Activated CD8-positive, alpha-beta T cell treated with anti-CD3 and anti-CD28 coated beads, Interleukin-2, amount 10 ng/mL, durations not matched to agents 7 days and 5 days (primary cell): ENCODE measurements at regions not wholly inside any gene's neighbourhood (a gene's known extent, or its start where the extent isn't known, plus 50 kb on each side); places are given as distances from the start of the nearest gene placed in this dataset.
"Not testable (repeated sequence)": the region's sequence is repeated elsewhere in the genome, so short reads cannot be mapped to it uniquely, and the experiment has no call there.

Experiments used
- ATAC-seq: fragments of 150-1000 bp; cut with Tn5 transposase; one replicate; pipeline ENCODE4 v1.10.0; 2021; ENCODE audit warnings: moderate library complexity
- CTCF ChIA-PET: fragments of 350-600 bp; sonication (Branson Sonifier 250); formaldehyde crosslinking; loops from one replicate; lab custom pipeline; 2021; ENCODE audit warnings: antibody characterized with exemption; lab: Charles Lee
- POLR2A ChIA-PET: fragments of 350-600 bp; sonication (Branson Sonifier 250); formaldehyde crosslinking; loops from one replicate; lab custom pipeline; 2021; ENCODE audit warnings: antibody characterized with exemption; lab: Charles Lee
- DNase-seq: peaks from one replicate; pipeline ENCODE4 v3.0.0-alpha.2; 2020
- H3K27ac Mint-ChIP-seq: one replicate; pipeline ENCODE4 v1.8.0; 2021; ENCODE audit warnings: mild to moderate bottlenecking, mixed read lengths
- H3K27me3 Mint-ChIP-seq: one replicate; pipeline ENCODE4 v1.8.0; 2021; ENCODE audit warnings: low read depth, mixed read lengths
- H3K36me3 Mint-ChIP-seq: one replicate; pipeline ENCODE4 v1.8.0; 2021; ENCODE audit warnings: low read depth, mixed read lengths
- H3K4me1 Mint-ChIP-seq: one replicate; pipeline ENCODE4 v1.8.0; 2021; ENCODE audit warnings: low read depth, mixed read lengths
- H3K4me3 Mint-ChIP-seq: one replicate; pipeline ENCODE4 v1.8.0; 2021; ENCODE audit warnings: mild to moderate bottlenecking, mixed read lengths
- H3K9me3 Mint-ChIP-seq: one replicate; pipeline ENCODE4 v1.8.0; 2022; ENCODE audit warnings: mixed read lengths; ENCODE audit not compliant: insufficient read depth

DNA sequence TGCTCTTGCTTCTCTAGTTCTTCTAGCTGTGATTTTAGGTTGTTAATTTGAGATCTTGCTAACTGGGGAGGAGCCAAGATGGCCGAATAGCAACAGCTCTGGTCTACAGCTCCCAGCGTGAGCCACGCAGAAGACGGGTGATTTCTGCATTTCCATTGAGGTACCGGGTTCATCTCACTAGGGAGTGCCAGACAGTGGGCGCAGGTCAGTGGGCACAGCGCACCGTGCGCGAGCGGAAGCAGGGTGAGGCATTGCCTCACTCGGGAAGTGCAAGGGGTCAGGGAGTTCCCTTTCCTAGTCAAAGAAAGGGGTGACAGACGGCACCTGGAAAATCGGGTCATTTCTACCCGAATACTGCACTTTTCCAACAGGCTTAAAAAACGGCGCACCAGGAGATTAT is 256.6 kb upstream of the PELI2 start:
- H3K27me3 Mint-ChIP-seq, ATAC-seq, H3K36me3 Mint-ChIP-seq, H3K4me1 Mint-ChIP-seq, POLR2A ChIA-PET, DNase-seq, H3K27ac Mint-ChIP-seq, H3K4me3 Mint-ChIP-seq, CTCF ChIA-PET: not testable (repeated sequence)
- peaks cover 22% of the 10 kb centered on the region for H3K9me3 Mint-ChIP-seq

DNA sequence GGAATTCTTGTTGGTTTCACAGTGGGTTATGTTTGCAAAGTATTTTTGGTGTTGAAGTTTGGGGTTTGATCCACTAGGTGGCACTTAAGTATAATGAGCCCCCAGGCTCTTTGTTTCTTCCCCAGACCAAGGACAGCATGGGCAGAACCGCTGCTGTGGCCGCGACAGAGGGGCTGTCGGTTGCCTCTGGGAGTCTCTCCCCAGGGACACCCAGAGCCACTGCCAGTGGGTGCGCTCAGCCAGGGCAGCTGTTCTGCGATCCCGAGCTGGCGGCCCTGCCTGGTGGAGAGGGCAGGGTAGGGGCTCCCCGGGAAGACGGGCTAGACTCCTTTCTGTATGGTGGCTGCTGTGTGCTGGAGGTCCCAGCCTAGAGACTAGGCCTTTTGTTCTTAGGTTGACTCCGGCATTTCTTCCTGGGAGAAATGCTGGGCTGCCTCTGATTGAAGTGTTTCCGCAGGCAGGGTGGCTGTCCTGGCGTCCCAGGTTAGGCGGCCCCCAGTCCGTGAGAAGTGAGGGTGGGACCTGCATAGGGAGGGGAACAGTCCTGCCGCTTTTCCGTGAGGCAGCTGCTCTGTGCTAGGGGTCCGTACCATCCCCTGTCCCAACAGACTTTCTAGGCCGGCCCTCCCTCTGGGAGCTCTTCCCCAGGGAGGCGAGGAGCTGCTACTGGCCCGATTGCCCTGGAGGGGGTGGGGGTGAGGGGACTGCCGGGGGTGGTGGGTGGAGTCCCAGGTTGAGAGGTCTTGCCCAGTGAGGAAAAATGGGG is 253.1 kb upstream of the PELI2 start:
- Mint-ChIP-seq H3K27me3 (peaks cover 8% of the 10 kb centered on the region), H3K4me3 (no peak overlapping the region), H3K9me3 (peaks cover 9% of the 10 kb centered on the region), H3K4me1 (no peaks in the 10 kb centered on the region), H3K27ac (no peak overlapping the region), H3K36me3 (peaks cover 2% of the 10 kb centered on the region)
- ChIA-PET CTCF (no interaction called here), POLR2A (interaction anchor here (0.5 kb wide), 1 partner anchor 652 kb away, joined by 3 read pairs; no protein-coding TSS in a partner anchor)
- ATAC-seq, result no peak
- DNase-seq, result no peak

DNA sequence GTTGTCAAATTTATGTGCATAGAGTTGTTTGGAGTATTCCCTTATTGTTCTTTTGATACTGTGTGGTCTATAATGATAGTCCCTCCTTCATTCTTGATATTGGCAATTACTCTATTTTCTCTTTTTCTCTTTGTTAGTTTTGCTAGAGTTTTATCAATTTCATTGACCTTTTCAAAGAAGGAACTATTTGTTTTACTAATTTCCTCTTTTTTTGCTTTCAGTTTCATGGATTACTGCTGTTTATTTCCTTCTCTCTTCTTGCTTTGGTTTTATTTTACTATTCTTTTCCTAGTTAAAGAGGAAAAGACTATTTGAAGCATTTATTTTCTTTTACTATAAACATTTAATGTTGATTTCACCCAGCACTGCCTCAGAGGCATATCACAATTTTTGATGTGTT is 250.9 kb upstream of the PELI2 start:
- peaks cover 8% of the 10 kb centered on the region for H3K27me3 Mint-ChIP-seq
- H3K27ac Mint-ChIP-seq, result no peak overlapping the region
- no peak overlapping the region for H3K4me3 Mint-ChIP-seq
- DNase-seq (no peak), ATAC-seq (no peak)
- no peaks in the 10 kb centered on the region for H3K36me3 Mint-ChIP-seq
- H3K9me3 Mint-ChIP-seq, result peaks cover 3% of the 10 kb centered on the region
- H3K4me1 Mint-ChIP-seq, result no peaks in the 10 kb centered on the region
- CTCF ChIA-PET, result no interaction called here
- POLR2A ChIA-PET, result no interaction called here

DNA sequence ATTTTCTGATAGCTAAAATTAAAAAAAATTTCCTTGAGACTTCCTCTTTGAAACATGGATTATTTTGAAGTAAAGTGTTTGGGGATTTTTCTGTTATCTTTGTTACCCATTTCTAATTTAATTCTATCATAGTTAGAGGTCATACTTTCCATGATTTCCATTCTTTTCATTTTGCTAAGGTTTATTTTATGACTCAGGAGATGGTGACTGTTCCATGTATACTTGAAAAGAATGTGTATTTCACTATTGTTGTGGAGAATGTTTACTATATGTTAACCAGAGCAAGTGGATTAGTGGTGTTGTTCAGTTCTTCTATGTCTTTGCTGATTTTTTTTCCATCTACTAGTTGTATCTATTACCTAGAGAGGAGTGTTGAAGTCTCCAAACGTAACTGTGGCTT is 250.5 kb upstream of the PELI2 start:
- no peak for ATAC-seq
- Mint-ChIP-seq H3K4me3 (no peak overlapping the region), H3K27me3 (peaks cover 11% of the 10 kb centered on the region), H3K9me3 (peaks cover 1% of the 10 kb centered on the region), H3K36me3 (no peaks in the 10 kb centered on the region), H3K27ac (no peak overlapping the region), H3K4me1 (no peaks in the 10 kb centered on the region)
- POLR2A ChIA-PET, result no interaction called here
- no peak for DNase-seq
- CTCF ChIA-PET, result no interaction called here

DNA sequence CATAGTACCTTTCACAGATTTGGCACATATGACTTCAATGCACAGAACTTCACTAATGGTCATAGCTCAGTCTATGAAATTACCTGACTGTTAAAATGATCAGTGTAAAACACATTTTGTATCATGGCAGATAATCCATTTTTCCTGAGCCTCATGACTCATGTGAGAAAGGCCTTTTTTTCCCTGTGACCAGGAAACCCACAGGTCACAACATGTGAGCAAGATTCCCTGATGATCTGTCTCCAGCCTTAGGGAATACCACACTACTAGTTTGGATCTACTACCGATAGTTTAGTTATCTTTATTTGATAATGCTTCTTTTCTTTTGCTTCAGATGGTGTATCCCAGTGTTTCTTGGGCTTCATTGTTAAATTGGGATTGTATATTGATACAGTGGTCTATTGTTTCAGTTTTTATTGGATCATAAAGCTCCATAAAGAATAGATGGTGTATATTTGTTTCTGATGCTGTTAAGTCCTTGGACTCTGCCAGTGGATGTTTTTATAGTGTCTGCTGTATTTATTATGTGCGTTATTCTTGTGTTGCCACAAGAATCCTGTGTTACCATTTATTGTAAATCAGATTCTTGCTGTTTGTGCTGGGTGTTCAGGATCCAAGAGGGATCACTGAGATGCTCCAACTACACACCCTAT is 248.7 kb upstream of the PELI2 start:
- peaks cover 13% of the 10 kb centered on the region for H3K27me3 Mint-ChIP-seq
- H3K9me3 Mint-ChIP-seq, result no peaks in the 10 kb centered on the region
- H3K4me3 Mint-ChIP-seq, result no peak overlapping the region
- POLR2A ChIA-PET, result no interaction called here
- CTCF ChIA-PET, result no interaction called here
- no peaks in the 10 kb centered on the region for H3K4me1 Mint-ChIP-seq
- no peaks in the 10 kb centered on the region for H3K36me3 Mint-ChIP-seq
- no peak for DNase-seq
- H3K27ac Mint-ChIP-seq, result no peak overlapping the region
- ATAC-seq, result no peak

DNA sequence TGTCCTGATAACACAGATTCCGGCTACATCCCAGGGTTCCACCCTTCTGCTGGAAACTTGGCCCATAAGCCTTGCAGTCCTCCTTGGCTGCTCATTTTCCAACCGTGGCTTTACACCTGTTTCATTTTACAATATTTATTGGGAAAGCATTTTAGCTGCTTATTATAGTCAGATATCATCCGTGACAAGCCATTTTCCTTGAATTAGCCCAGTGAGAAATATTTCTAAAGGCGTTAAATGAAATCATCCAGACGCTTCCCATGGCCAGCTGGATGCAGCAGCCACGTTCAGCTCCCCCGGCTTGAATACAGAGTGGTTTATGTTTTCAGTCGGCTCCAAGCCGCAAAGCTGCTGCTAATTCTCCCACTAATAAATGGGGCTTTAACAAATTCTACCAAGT is 245.0 kb upstream of the PELI2 start:
- no peak for DNase-seq
- H3K36me3 Mint-ChIP-seq, result no peaks in the 10 kb centered on the region
- H3K9me3 Mint-ChIP-seq, result no peaks in the 10 kb centered on the region
- POLR2A ChIA-PET, result no interaction called here
- ATAC-seq, result no peak
- H3K27ac Mint-ChIP-seq, result no peak overlapping the region
- H3K4me1 Mint-ChIP-seq, result no peaks in the 10 kb centered on the region
- no peak overlapping the region for H3K4me3 Mint-ChIP-seq
- H3K27me3 Mint-ChIP-seq, result peaks cover 21% of the 10 kb centered on the region
- CTCF ChIA-PET, result no interaction called here

DNA sequence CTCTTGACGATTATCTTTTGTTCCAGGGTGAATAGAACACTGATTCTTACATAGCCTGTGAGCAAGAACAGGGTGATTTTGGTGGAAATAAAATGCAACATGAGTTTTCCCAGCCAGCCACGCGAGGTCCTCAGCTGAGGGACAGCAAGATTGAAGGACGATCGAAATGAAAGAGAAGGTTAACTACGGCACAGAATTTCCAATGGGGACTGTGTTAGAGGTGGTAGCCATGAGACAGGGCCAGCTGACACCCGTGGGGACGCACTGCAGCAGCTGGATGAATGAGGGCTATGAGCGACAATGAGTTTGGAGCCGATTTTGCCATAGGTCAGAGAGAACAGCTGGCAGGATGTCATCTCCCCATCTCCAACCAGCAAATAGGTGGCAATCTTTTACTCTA is 243.4 kb upstream of the PELI2 start:
- H3K9me3 Mint-ChIP-seq, result no peaks in the 10 kb centered on the region
- ATAC-seq, result no peak
- ChIA-PET CTCF (interaction anchor here (0.9 kb wide), 1 partner anchor 143 kb away, joined by 3 read pairs; no protein-coding TSS in a partner anchor), POLR2A (no interaction called here)
- no peaks in the 10 kb centered on the region for H3K36me3 Mint-ChIP-seq
- H3K4me3 Mint-ChIP-seq, result no peak overlapping the region
- no peak for DNase-seq
- no peak overlapping the region for H3K27ac Mint-ChIP-seq
- no peaks in the 10 kb centered on the region for H3K4me1 Mint-ChIP-seq
- H3K27me3 Mint-ChIP-seq, result peaks cover 22% of the 10 kb centered on the region

DNA sequence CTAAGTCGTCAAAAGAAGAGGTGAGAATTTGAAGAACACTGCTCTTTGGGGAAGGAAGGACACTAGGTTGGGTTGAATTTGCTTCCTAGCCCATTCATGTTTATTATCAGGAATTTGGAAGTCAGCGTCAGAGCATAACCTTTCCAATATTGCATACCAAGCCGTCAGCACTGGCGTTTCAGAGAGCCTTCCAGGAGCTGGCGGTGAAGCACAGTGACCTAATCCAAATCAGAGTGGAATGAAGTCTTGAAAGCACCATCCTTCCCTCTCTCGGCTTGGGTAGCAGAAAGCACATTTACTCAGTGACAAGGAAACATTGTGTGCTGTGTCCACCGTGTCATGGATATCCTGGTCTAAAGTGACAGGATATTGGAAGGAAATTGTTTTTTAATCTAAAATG is 240.3 kb upstream of the PELI2 start:
- POLR2A ChIA-PET, result no interaction called here

DNA sequence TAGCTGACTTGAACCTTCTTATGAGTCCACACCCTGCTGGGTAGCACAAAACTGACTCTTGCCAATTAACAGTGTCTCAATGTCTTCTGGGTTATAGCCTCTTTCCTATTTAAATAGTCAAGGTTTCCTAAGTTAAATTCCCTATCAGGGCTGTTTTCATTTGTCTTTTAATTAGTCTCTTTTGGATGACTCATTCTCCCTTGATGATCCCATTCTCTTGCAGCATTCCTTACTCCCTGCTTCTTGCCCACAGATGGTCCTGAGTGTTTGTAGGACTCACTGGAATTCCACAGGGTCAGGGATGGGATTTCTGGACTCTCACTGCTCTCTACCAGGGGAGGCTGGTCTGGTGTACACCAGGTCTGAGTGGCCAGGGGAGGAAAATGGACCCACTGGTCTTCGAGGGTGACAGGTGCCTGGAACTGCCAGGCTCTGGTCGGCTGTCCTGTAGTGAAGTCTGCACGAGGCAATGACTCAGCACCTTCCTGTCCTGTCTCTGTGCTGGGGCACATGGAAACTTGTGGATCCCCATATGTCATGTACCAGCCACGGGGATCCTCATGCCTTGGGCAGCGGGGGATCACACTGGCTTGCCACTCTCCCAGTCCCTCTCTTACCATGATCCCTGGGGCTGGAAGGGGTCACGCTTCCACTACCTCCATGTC is 236.5 kb upstream of the PELI2 start:
- Mint-ChIP-seq H3K36me3 (no peaks in the 10 kb centered on the region), H3K4me1 (no peaks in the 10 kb centered on the region), H3K27me3 (peaks cover 26% of the 10 kb centered on the region), H3K4me3 (no peak overlapping the region), H3K9me3 (no peaks in the 10 kb centered on the region), H3K27ac (no peak overlapping the region)
- ATAC-seq, result no peak
- POLR2A ChIA-PET, result no interaction called here
- CTCF ChIA-PET, result no interaction called here
- DNase-seq, result no peak

More for the DNA sequence above, 240.3 kb upstream of the PELI2 start:
- CTCF ChIA-PET, result no interaction called here
- no peak overlapping the region for H3K4me3 Mint-ChIP-seq
- H3K27me3 Mint-ChIP-seq, result peaks cover 27% of the 10 kb centered on the region
- H3K4me1 Mint-ChIP-seq, result no peaks in the 10 kb centered on the region
- H3K36me3 Mint-ChIP-seq, result no peaks in the 10 kb centered on the region
- no peak for DNase-seq
- H3K27ac Mint-ChIP-seq, result no peak overlapping the region
- no peak for ATAC-seq
- H3K9me3 Mint-ChIP-seq, result no peaks in the 10 kb centered on the region

DNA sequence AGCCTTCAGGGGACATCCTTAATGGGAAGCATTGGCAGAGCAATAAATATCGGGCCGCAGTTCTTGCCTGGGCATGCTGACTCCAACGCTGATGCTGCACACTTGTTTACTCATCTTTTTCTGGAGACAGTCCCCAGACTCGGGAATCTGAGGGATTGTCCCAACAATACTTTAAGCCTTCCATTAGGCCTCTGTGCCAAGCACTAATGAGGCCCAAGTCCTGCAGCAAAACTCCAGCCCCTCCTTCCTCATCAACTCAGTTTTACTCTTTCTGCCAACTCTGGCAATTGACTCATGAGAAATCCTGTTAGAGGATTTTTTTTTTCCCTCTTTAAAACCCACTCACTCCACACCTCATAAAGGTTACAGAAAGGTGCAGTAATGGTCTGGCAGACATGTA is 233.4 kb upstream of the PELI2 start:
- Mint-ChIP-seq H3K9me3 (no peaks in the 10 kb centered on the region), H3K4me3 (no peak overlapping the region), H3K27ac (no peak overlapping the region), H3K36me3 (no peaks in the 10 kb centered on the region), H3K4me1 (no peaks in the 10 kb centered on the region), H3K27me3 (peaks cover 19% of the 10 kb centered on the region)
- ChIA-PET CTCF (interaction anchor here (1.6 kb wide), 1 partner anchor 8 kb away, joined by 3 read pairs; no protein-coding TSS in a partner anchor), POLR2A (no interaction called here)
- no peak for DNase-seq
- no peak for ATAC-seq

DNA sequence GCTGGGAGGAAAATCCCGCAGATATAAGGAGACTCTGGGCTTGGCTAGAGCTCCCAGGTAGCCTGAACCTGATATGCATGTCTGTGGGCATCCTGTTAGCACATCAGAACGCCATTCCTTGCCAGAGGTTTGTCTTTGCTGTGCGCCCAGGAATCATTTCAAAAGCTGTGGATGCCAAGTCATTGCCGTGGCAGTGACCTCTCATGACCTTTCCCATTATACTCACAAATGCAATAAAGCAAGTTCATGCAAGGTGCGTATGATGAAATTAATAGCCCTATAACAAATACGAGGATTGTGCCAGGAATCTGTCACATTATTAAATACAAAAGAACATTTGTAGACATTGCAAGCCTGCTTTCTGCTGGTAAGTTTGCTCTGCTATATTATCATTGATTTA is 229.1 kb upstream of the PELI2 start:
- no peaks in the 10 kb centered on the region for H3K4me1 Mint-ChIP-seq
- CTCF ChIA-PET, result no interaction called here

DNA sequence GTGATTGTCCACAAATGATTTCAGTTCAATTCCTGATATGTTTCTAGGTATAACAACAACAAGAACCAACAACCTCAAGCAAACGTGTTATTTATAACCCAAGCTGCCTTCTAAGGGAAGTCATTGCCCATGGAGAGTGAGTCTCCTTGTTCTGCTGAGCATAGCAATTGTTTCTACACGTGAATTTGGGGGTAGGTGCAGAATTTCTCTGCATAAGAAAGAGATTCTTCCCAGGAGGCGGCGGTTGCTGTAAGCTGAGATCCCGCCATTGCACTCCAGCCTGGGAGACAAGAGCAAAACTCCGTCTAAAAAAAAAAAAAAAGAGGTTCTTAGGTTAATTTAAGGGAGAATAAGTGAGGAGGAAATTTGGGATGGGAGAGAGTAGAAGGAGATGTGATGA is 226.5 kb upstream of the PELI2 start:
- Mint-ChIP-seq H3K27ac (no peak overlapping the region), H3K36me3 (no peaks in the 10 kb centered on the region), H3K4me1 (no peaks in the 10 kb centered on the region), H3K4me3 (no peak overlapping the region), H3K27me3 (peaks cover 9% of the 10 kb centered on the region), H3K9me3 (no peaks in the 10 kb centered on the region)
- ChIA-PET POLR2A (no interaction called here), CTCF (no interaction called here)
- ATAC-seq, result no peak
- no peak for DNase-seq

More for the DNA sequence above, 229.1 kb upstream of the PELI2 start:
- POLR2A ChIA-PET, result no interaction called here
- H3K27me3 Mint-ChIP-seq, result peaks cover 14% of the 10 kb centered on the region
- H3K36me3 Mint-ChIP-seq, result no peaks in the 10 kb centered on the region
- ATAC-seq (no peak), DNase-seq (no peak)
- no peak overlapping the region for H3K4me3 Mint-ChIP-seq
- H3K9me3 Mint-ChIP-seq, result no peaks in the 10 kb centered on the region
- H3K27ac Mint-ChIP-seq, result no peak overlapping the region
